ENCODE measurements at regions not wholly inside any gene's neighbourhood (a gene's known extent, or its start where the extent isn't known, plus 50 kb on each side); places are given as distances from the start of the nearest gene placed in this dataset.

DNA sequence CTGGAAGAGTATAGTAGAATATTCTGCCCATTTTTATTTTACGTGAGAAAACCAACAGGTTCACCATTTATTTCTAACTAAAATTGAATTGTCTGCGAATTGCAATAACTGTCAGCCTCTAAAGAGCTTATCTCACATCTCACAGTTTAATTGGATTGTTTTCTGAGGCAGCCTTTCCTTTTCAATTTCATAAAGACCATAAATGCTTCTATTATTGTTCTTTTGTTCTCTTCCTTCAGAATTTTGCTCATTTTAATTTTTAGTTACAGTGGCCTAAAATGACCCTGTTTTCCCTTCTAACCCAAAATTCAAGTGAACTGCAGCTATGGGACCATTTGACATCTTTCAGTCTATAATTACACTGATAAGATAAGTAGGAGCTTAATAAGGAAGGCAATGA lies 147.6 kb downstream of the KLHL28 start:
- in situ Hi-C loops (cut with MboI), result no loop called here
- 0% methylated on average over 2 of the region's 2 CpGs for WGBS (ENCODE audit: insufficient coverage, low coverage, missing lambda C conversion rate)
- BruUV-seq (replicated peaks), result no TSS peak

DNA sequence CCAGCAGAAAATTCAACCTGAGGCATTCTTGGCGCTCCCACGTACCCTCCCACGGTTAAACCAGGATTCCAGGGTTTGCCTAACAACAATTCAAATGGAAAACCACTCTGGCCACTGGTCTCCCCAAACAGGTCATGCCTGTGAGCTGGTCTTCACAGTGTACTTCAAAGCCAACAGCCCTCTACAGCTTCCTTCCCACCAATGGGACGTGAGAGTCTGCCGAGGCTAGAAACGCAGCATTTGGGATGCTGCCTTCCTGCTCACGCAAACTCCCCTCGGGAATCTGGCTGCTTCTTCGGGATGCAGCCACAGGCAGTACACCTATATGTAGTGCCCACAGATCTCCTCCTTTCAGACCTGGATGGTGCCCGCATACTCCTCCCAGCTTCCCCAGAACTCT lies 149.1 kb downstream of the KLHL28 start:
- Histone ChIP-seq H2AFZ (ENCODE audit: low read depth, low read length) (no peak overlapping the region), H3K9ac (ENCODE audit: insufficient read depth in 1 of 2, low read depth in 2 of 2, low read length in 2 of 2) (no peak overlapping the region), H3K9me3 (replicated peaks; ENCODE audit: control insufficient read depth, insufficient read depth, low read depth, low read length) (no peaks in the 10 kb centered on the region), H3K4me3 (no peak overlapping the region), H3K27me3 (ENCODE audit: control insufficient read depth in 2 of 2, insufficient read depth in 2 of 2, low read length in 2 of 2) (no peaks in the 10 kb centered on the region), H3K79me2 (ENCODE audit: control insufficient read depth, insufficient read depth, low read length) (no peaks in the 10 kb centered on the region), H3K27ac (ENCODE audit: extremely low read depth, low read depth, low read length) (no peak overlapping the region), H3K9me1 (ENCODE audit: control insufficient read depth, insufficient read depth, low read length) (no peaks in the 10 kb centered on the region), H3K36me3 (ENCODE audit: control insufficient read depth, insufficient read depth, low read length) (no peaks in the 10 kb centered on the region), H4K20me1 (replicated peaks; ENCODE audit: control insufficient read depth, insufficient read depth, low read length) (no peaks in the 10 kb centered on the region), H3K4me2 (ENCODE audit: insufficient read depth, low read length) (no peak overlapping the region), H3K4me1 (replicated peaks in 1 of 2; ENCODE audit: control insufficient read depth in 2 of 2, insufficient read depth in 2 of 2, low read length in 2 of 2) (no peaks in the 10 kb centered on the region)
- intact Hi-C loops (cut with micrococcal nuclease) (no loop called here), in situ Hi-C loops (cut with MboI) (no loop called here)
- POLR2A ChIA-PET, result no interaction called here
- no peak for DNase-seq (ENCODE audit: extremely low read depth in 1 of 4, low spot score in 3 of 4)
- ATAC-seq, result no peak
- BruUV-seq (replicated peaks), result no TSS peak
- CTCF ChIA-PET (ENCODE audit: low intra/inter-chr PET ratio), result no interaction called here
- 1% methylated on average over 9 of the region's 10 CpGs for WGBS (ENCODE audit: insufficient coverage, low coverage, missing lambda C conversion rate)
- FAIRE-seq, result no peak
- TF ChIP-seq LCOR (CRISPR knock-in tag; IDR thresholded peaks at IDR 0.05) (no peak), STAT5A (IDR thresholded peaks at IDR 0.05; ENCODE audit: borderline replicate concordance, low read length) (no peak), PTBP1 (IDR thresholded peaks at IDR 0.05; ENCODE audit: low read depth, low read length) (no peak), MAFF (IDR thresholded peaks at IDR 0.05; ENCODE audit: low read length) (no peak), JUNB (CRISPR knock-in tag; conservative IDR thresholded peaks at IDR 0.05) (no peak), POLR2A (conservative IDR thresholded peaks at IDR 0.05) (no peak)
- TF ChIP-seq, protein P1, sequence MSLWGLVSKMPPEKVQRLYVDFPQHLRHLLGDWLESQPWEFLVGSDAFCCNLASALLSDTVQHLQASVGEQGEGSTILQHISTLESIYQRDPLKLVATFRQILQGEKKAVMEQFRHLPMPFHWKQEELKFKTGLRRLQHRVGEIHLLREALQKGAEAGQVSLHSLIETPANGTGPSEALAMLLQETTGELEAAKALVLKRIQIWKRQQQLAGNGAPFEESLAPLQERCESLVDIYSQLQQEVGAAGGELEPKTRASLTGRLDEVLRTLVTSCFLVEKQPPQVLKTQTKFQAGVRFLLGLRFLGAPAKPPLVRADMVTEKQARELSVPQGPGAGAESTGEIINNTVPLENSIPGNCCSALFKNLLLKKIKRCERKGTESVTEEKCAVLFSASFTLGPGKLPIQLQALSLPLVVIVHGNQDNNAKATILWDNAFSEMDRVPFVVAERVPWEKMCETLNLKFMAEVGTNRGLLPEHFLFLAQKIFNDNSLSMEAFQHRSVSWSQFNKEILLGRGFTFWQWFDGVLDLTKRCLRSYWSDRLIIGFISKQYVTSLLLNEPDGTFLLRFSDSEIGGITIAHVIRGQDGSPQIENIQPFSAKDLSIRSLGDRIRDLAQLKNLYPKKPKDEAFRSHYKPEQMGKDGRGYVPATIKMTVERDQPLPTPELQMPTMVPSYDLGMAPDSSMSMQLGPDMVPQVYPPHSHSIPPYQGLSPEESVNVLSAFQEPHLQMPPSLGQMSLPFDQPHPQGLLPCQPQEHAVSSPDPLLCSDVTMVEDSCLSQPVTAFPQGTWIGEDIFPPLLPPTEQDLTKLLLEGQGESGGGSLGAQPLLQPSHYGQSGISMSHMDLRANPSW (CRISPR knock-in tag; IDR thresholded peaks at IDR 0.05), result no peak
- TF ChIP-seq, protein P2, sequence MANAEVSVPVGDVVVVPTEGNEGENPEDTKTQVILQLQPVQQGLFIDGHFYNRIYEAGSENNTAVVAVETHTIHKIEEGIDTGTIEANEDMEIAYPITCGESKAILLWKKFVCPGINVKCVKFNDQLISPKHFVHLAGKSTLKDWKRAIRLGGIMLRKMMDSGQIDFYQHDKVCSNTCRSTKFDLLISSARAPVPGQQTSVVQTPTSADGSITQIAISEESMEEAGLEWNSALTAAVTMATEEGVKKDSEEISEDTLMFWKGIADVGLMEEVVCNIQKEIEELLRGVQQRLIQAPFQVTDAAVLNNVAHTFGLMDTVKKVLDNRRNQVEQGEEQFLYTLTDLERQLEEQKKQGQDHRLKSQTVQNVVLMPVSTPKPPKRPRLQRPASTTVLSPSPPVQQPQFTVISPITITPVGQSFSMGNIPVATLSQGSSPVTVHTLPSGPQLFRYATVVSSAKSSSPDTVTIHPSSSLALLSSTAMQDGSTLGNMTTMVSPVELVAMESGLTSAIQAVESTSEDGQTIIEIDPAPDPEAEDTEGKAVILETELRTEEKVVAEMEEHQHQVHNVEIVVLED (CRISPR knock-in tag; IDR thresholded peaks at IDR 0.05), result no peak

More for the DNA sequence above, 147.6 kb downstream of the KLHL28 start:
- Histone ChIP-seq H2AFZ (ENCODE audit: low read depth, low read length) (no peak overlapping the region), H3K4me3 (no peak overlapping the region), H3K79me2 (ENCODE audit: control insufficient read depth, insufficient read depth, low read length) (no peaks in the 10 kb centered on the region), H3K9me1 (ENCODE audit: control insufficient read depth, insufficient read depth, low read length) (no peaks in the 10 kb centered on the region), H3K27ac (ENCODE audit: extremely low read depth, low read depth, low read length) (no peak overlapping the region), H3K4me2 (ENCODE audit: insufficient read depth, low read length) (no peak overlapping the region), H3K9me3 (replicated peaks; ENCODE audit: control insufficient read depth, insufficient read depth, low read depth, low read length) (no peaks in the 10 kb centered on the region), H3K4me1 (replicated peaks in 1 of 2; ENCODE audit: control insufficient read depth in 2 of 2, insufficient read depth in 2 of 2, low read length in 2 of 2) (no peaks in the 10 kb centered on the region), H3K27me3 (ENCODE audit: control insufficient read depth in 2 of 2, insufficient read depth in 2 of 2, low read length in 2 of 2) (no peaks in the 10 kb centered on the region), H3K9ac (ENCODE audit: insufficient read depth in 1 of 2, low read depth in 2 of 2, low read length in 2 of 2) (no peak overlapping the region), H4K20me1 (replicated peaks; ENCODE audit: control insufficient read depth, insufficient read depth, low read length) (no peaks in the 10 kb centered on the region), H3K36me3 (ENCODE audit: control insufficient read depth, insufficient read depth, low read length) (no peaks in the 10 kb centered on the region)
- ATAC-seq, result no peak
- intact Hi-C loops (cut with micrococcal nuclease), result no loop called here
- DNase-seq (ENCODE audit: extremely low read depth in 1 of 4, low spot score in 3 of 4), result no peak
- ChIA-PET POLR2A (no interaction called here), CTCF (ENCODE audit: low intra/inter-chr PET ratio) (no interaction called here)
- TF ChIP-seq, protein P3, sequence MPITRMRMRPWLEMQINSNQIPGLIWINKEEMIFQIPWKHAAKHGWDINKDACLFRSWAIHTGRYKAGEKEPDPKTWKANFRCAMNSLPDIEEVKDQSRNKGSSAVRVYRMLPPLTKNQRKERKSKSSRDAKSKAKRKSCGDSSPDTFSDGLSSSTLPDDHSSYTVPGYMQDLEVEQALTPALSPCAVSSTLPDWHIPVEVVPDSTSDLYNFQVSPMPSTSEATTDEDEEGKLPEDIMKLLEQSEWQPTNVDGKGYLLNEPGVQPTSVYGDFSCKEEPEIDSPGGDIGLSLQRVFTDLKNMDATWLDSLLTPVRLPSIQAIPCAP (CRISPR knock-in tag; IDR thresholded peaks at IDR 0.05; ENCODE audit: borderline replicate concordance), result no peak
- TF ChIP-seq, protein P4, sequence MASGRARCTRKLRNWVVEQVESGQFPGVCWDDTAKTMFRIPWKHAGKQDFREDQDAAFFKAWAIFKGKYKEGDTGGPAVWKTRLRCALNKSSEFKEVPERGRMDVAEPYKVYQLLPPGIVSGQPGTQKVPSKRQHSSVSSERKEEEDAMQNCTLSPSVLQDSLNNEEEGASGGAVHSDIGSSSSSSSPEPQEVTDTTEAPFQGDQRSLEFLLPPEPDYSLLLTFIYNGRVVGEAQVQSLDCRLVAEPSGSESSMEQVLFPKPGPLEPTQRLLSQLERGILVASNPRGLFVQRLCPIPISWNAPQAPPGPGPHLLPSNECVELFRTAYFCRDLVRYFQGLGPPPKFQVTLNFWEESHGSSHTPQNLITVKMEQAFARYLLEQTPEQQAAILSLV (tag; IDR thresholded peaks at IDR 0.05), result no peak
- TF ChIP-seq CC2D1A (IDR thresholded peaks at IDR 0.05) (no peak), ZZZ3 (IDR thresholded peaks at IDR 0.05) (no peak), KLF10 (CRISPR knock-in tag; IDR thresholded peaks at IDR 0.05) (no peak), PHF21A (IDR thresholded peaks at IDR 0.05; ENCODE audit: borderline replicate concordance, low read depth) (no peak)
- FAIRE-seq, result no peak

Measured in K562 (cell line).